ENCODE measurements at regions not wholly inside any gene's neighbourhood (a gene's known extent, or its start where the extent isn't known, plus 50 kb on each side); places are given as distances from the start of the nearest gene placed in this dataset.

DNA sequence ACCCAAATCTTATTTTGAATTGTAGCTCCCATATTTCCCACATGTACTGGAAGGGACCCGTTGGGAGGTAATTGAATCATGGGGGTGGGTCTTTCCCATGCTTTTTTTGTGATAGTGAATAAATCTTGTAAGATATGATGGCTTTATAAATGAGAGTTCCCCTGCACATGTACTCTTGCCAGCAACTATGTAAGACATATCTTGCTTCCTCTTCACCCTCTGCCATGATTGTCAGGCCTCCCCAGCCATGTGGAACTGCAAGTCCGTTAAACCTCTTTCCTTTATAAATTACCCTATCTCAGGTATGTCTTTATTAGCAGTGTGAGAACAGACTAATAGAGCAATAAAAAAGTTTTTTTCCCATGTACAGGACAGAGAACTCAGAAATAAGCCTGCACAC is 468.4 kb upstream of the SPHKAP start:
- Histone ChIP-seq H3K4me2 (ENCODE audit: extremely low read depth, insufficient read depth, low read length) (no peak overlapping the region), H3K9me3 (ENCODE audit: control insufficient read depth, insufficient read depth, low read depth, low read length) (no peaks in the 10 kb centered on the region), H3K4me3 (replicated peaks in 1 of 4; ENCODE audit: control extremely low read depth in 1 of 4, insufficient read depth in 1 of 4, low read depth in 3 of 4, low read length in 4 of 4) (no peak overlapping the region)

DNA sequence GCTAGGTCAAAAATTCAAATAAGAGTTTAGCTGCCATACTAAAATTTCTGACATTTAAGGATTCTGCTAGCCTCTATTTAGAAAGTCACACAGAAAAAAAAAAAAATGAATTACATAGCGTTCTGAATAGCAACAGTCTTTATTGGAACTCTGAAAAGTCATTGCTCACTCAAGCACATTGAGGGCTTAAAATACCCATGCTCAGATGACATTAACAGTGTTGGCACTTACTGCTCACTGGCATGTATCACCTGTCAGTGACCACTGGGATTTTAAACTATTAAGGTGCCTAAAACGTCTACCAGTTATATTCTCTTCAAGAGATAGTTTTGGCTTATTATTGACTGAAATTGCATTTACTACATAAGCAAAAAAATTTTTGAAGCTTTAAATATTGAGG is 468.0 kb upstream of the SPHKAP start:
- no peak for DNase-seq (ENCODE audit: low read depth in 2 of 2)
- no peaks in the 10 kb centered on the region for H3K27me3 ChIP-seq (ENCODE audit: control insufficient read depth, insufficient read depth, low read length)
- no peaks in the 10 kb centered on the region for H3K79me2 ChIP-seq (ENCODE audit: control insufficient read depth, insufficient read depth, low read length)

More for the DNA sequence above, 468.4 kb upstream of the SPHKAP start:
- Histone ChIP-seq H3K27me3 (ENCODE audit: control insufficient read depth, insufficient read depth, low read length) (no peaks in the 10 kb centered on the region), H2AFZ (ENCODE audit: low read length) (no peak overlapping the region), H3K79me2 (ENCODE audit: control insufficient read depth, insufficient read depth, low read length) (no peaks in the 10 kb centered on the region), H3K4me1 (ENCODE audit: control insufficient read depth, extremely low read depth, insufficient read depth, low read length) (peaks cover 5% of the 10 kb centered on the region), H3K9ac (ENCODE audit: insufficient read depth, low read length) (no peak overlapping the region), H3K36me3 (ENCODE audit: control insufficient read depth, insufficient read depth, low read length) (no peaks in the 10 kb centered on the region), H3K27ac (ENCODE audit: insufficient read depth, low read length) (no peak overlapping the region), H4K20me1 (ENCODE audit: control insufficient read depth, extremely low read depth, insufficient read depth, low read length) (no peaks in the 10 kb centered on the region)
- DNase-seq (ENCODE audit: low read depth in 2 of 2) = no peak
- TF ChIP-seq EZH2 (IDR thresholded peaks at IDR 0.05; ENCODE audit: low read length, missing control alignments) = no peak
- TF ChIP-seq, protein P1, sequence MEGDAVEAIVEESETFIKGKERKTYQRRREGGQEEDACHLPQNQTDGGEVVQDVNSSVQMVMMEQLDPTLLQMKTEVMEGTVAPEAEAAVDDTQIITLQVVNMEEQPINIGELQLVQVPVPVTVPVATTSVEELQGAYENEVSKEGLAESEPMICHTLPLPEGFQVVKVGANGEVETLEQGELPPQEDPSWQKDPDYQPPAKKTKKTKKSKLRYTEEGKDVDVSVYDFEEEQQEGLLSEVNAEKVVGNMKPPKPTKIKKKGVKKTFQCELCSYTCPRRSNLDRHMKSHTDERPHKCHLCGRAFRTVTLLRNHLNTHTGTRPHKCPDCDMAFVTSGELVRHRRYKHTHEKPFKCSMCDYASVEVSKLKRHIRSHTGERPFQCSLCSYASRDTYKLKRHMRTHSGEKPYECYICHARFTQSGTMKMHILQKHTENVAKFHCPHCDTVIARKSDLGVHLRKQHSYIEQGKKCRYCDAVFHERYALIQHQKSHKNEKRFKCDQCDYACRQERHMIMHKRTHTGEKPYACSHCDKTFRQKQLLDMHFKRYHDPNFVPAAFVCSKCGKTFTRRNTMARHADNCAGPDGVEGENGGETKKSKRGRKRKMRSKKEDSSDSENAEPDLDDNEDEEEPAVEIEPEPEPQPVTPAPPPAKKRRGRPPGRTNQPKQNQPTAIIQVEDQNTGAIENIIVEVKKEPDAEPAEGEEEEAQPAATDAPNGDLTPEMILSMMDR (conservative IDR thresholded peaks at IDR 0.05 in 1 of 2, IDR thresholded peaks at IDR 0.05 in 1 of 2; ENCODE audit: low read depth in 1 of 2, low read length in 2 of 2) = no peak

DNA sequence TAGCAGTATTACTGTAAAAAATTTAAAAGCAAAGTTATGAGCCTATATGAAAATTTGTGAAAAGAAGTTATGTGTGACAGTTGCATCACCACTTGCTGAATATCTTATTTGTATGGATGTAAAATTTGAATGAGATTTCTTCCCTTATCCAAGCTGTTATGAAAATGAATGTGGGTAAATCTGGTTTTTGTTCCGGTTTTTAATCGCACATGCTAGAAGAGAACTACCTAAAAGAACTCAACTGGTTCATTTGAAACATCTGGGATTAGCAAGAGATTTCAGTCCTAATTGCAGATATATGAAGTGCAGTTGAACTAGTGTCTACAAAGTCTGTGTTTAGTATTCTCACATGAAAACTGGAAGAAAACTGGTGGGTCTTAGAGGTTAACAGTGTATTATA is 467.1 kb upstream of the SPHKAP start:
- Histone ChIP-seq H3K9me3 (ENCODE audit: control insufficient read depth, insufficient read depth, low read depth, low read length) (no peaks in the 10 kb centered on the region), H3K27me3 (ENCODE audit: control insufficient read depth, insufficient read depth, low read length) (no peaks in the 10 kb centered on the region), H3K4me2 (ENCODE audit: extremely low read depth, insufficient read depth, low read length) (no peak overlapping the region), H3K9ac (ENCODE audit: insufficient read depth, low read length) (no peak overlapping the region), H2AFZ (ENCODE audit: low read length) (no peak overlapping the region), H3K79me2 (ENCODE audit: control insufficient read depth, insufficient read depth, low read length) (no peaks in the 10 kb centered on the region), H3K4me3 (replicated peaks in 1 of 4; ENCODE audit: control extremely low read depth in 1 of 4, insufficient read depth in 1 of 4, low read depth in 3 of 4, low read length in 4 of 4) (no peak overlapping the region), H4K20me1 (ENCODE audit: control insufficient read depth, extremely low read depth, insufficient read depth, low read length) (no peaks in the 10 kb centered on the region), H3K27ac (ENCODE audit: insufficient read depth, low read length) (no peak overlapping the region), H3K36me3 (ENCODE audit: control insufficient read depth, insufficient read depth, low read length) (no peaks in the 10 kb centered on the region), H3K4me1 (ENCODE audit: control insufficient read depth, extremely low read depth, insufficient read depth, low read length) (peaks cover 5% of the 10 kb centered on the region)
- no peak for DNase-seq (ENCODE audit: low read depth in 2 of 2)
- no peak for TF ChIP-seq EZH2 (IDR thresholded peaks at IDR 0.05; ENCODE audit: low read length, missing control alignments)
- TF ChIP-seq, protein P1 (conservative IDR thresholded peaks at IDR 0.05 in 1 of 2, IDR thresholded peaks at IDR 0.05 in 1 of 2; ENCODE audit: low read depth in 1 of 2, low read length in 2 of 2) = no peak

More for the DNA sequence above, 468.0 kb upstream of the SPHKAP start:
- Histone ChIP-seq H3K9me3 (ENCODE audit: control insufficient read depth, insufficient read depth, low read depth, low read length) (no peaks in the 10 kb centered on the region), H2AFZ (ENCODE audit: low read length) (no peak overlapping the region), H4K20me1 (ENCODE audit: control insufficient read depth, extremely low read depth, insufficient read depth, low read length) (no peaks in the 10 kb centered on the region), H3K36me3 (ENCODE audit: control insufficient read depth, insufficient read depth, low read length) (no peaks in the 10 kb centered on the region), H3K9ac (ENCODE audit: insufficient read depth, low read length) (no peak overlapping the region), H3K4me3 (replicated peaks in 1 of 4; ENCODE audit: control extremely low read depth in 1 of 4, insufficient read depth in 1 of 4, low read depth in 3 of 4, low read length in 4 of 4) (no peak overlapping the region), H3K4me1 (ENCODE audit: control insufficient read depth, extremely low read depth, insufficient read depth, low read length) (peaks cover 5% of the 10 kb centered on the region), H3K4me2 (ENCODE audit: extremely low read depth, insufficient read depth, low read length) (no peak overlapping the region), H3K27ac (ENCODE audit: insufficient read depth, low read length) (no peak overlapping the region)
- TF ChIP-seq, protein P1 (conservative IDR thresholded peaks at IDR 0.05 in 1 of 2, IDR thresholded peaks at IDR 0.05 in 1 of 2; ENCODE audit: low read depth in 1 of 2, low read length in 2 of 2) = no peak
- no peak for TF ChIP-seq EZH2 (IDR thresholded peaks at IDR 0.05; ENCODE audit: low read length, missing control alignments)
